ENCODE measurements at regions not wholly inside any gene's neighbourhood (a gene's known extent, or its start where the extent isn't known, plus 50 kb on each side); places are given as distances from the start of the nearest gene placed in this dataset.

DNA sequence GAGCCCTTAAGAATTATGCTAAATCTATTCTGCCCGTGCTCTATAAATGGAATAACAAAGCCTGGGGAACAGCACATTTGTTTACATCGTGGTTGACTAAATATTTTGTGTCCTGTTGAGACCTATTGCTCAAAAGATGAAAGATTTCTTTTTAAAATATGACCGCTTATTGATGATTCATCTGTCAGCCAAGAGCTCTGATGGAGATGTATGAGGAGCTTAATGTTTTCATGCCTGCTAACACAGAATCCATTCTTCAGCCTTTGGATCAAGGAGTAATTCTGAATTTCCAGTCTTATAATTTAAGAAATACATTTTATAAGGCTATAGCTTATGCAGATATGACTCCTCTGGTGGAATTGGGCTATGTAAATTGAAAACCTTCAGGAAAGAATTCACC, 271.3 kb upstream of the FAT4 start:
- TF ChIP-seq, protein P1, sequence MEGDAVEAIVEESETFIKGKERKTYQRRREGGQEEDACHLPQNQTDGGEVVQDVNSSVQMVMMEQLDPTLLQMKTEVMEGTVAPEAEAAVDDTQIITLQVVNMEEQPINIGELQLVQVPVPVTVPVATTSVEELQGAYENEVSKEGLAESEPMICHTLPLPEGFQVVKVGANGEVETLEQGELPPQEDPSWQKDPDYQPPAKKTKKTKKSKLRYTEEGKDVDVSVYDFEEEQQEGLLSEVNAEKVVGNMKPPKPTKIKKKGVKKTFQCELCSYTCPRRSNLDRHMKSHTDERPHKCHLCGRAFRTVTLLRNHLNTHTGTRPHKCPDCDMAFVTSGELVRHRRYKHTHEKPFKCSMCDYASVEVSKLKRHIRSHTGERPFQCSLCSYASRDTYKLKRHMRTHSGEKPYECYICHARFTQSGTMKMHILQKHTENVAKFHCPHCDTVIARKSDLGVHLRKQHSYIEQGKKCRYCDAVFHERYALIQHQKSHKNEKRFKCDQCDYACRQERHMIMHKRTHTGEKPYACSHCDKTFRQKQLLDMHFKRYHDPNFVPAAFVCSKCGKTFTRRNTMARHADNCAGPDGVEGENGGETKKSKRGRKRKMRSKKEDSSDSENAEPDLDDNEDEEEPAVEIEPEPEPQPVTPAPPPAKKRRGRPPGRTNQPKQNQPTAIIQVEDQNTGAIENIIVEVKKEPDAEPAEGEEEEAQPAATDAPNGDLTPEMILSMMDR (IDR thresholded peaks at IDR 0.05), result no peak
- Histone ChIP-seq H4K20me1 (ENCODE audit: insufficient read depth, low read length) (no peaks in the 10 kb centered on the region), H3K27ac (ENCODE audit: low read depth in 1 of 2, low read length in 2 of 2) (no peak overlapping the region), H3K27me3 (ENCODE audit: control insufficient read depth in 2 of 2, insufficient read depth in 2 of 2, low read length in 2 of 2) (no peaks in the 10 kb centered on the region), H3K4me3 (replicated peaks in 1 of 3; ENCODE audit: low read depth in 2 of 3, low read length in 3 of 3) (no peak overlapping the region), H2AFZ (ENCODE audit: insufficient read depth, low read depth, low read length, poor library complexity, severe bottlenecking) (no peak overlapping the region), H3K79me2 (ENCODE audit: insufficient read depth, low read length) (no peaks in the 10 kb centered on the region), H3K9me3 (replicated peaks in 1 of 2; ENCODE audit: control insufficient read depth in 1 of 2, insufficient read depth in 1 of 2, low read length in 2 of 2) (peaks cover 2 to 7% of the 10 kb centered on the region in 2 donors), H3K36me3 (replicated peaks in 1 of 2; ENCODE audit: control insufficient read depth in 1 of 2, insufficient read depth in 2 of 2, low read length in 2 of 2) (no peaks in the 10 kb centered on the region), H3K4me2 (replicated peaks; ENCODE audit: extremely low read depth, low read length, poor library complexity, severe bottlenecking) (no peak overlapping the region), H3K4me1 (ENCODE audit: control insufficient read depth in 1 of 2, insufficient read depth in 2 of 2, low read length in 2 of 2) (no peaks in the 10 kb centered on the region), H3K9ac (ENCODE audit: insufficient read depth, low read length, poor library complexity, severe bottlenecking) (no peak overlapping the region)
- H3K4me1 Mint-ChIP-seq, result no peaks in the 10 kb centered on the region
- H3K27me3 Mint-ChIP-seq (ENCODE audit: low read depth in 3 of 3), result no peaks in the 10 kb centered on the region
- H3K4me3 Mint-ChIP-seq, result no peak overlapping the region
- intact Hi-C loops (cut with micrococcal nuclease), result no loop called here
- 100% methylated on average over 2 of the region's 3 CpGs for WGBS (ENCODE audit: insufficient coverage)
- no peak for DNase-seq
- peaks cover 0 to 7% (median 3%) of the 10 kb centered on the region in 7 donors for H3K9me3 Mint-ChIP-seq
- H3K27ac Mint-ChIP-seq, result no peak overlapping the region
- H3K36me3 Mint-ChIP-seq, result no peaks in the 10 kb centered on the region

DNA sequence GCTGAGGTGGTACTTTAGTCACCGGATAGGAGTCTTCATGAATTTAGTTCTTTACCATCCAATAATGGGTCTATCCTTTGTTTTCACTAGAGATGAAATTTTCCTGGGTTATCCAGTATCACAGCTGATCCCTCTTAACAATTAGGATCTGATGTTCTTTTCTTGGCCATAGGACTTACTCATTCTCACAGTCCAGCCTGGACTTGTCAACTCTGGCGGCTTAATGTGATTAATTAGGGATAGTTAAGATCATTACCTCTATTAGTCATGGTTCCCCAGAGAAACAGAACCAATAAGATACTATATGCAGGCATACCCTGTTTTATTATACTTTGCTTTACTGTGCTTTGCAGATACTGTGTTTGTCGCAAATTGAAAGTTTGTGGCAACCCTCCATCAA, 272.7 kb upstream of the FAT4 start:
- TF ChIP-seq, protein P1 (IDR thresholded peaks at IDR 0.05), result no peak
- Mint-ChIP-seq H3K4me1 (no peaks in the 10 kb centered on the region), H3K27ac (no peak overlapping the region), H3K4me3 (no peak overlapping the region), H3K9me3 (peaks cover 0 to 8% (median 3%) of the 10 kb centered on the region in 7 donors), H3K36me3 (no peaks in the 10 kb centered on the region), H3K27me3 (ENCODE audit: low read depth in 3 of 3) (peaks cover 0 to 1% (median 0%) of the 10 kb centered on the region in 3 donors)
- Histone ChIP-seq H3K9ac (ENCODE audit: insufficient read depth, low read length, poor library complexity, severe bottlenecking) (no peak overlapping the region), H2AFZ (ENCODE audit: insufficient read depth, low read depth, low read length, poor library complexity, severe bottlenecking) (no peak overlapping the region), H3K4me3 (replicated peaks in 1 of 3; ENCODE audit: low read depth in 2 of 3, low read length in 3 of 3) (no peak overlapping the region), H4K20me1 (ENCODE audit: insufficient read depth, low read length) (no peaks in the 10 kb centered on the region), H3K79me2 (ENCODE audit: insufficient read depth, low read length) (no peaks in the 10 kb centered on the region), H3K9me3 (replicated peaks in 1 of 2; ENCODE audit: control insufficient read depth in 1 of 2, insufficient read depth in 1 of 2, low read length in 2 of 2) (peaks cover 7 to 8% of the 10 kb centered on the region in 2 donors), H3K27me3 (ENCODE audit: control insufficient read depth in 2 of 2, insufficient read depth in 2 of 2, low read length in 2 of 2) (no peaks in the 10 kb centered on the region), H3K36me3 (replicated peaks in 1 of 2; ENCODE audit: control insufficient read depth in 1 of 2, insufficient read depth in 2 of 2, low read length in 2 of 2) (no peaks in the 10 kb centered on the region), H3K4me2 (replicated peaks; ENCODE audit: extremely low read depth, low read length, poor library complexity, severe bottlenecking) (no peak overlapping the region), H3K27ac (ENCODE audit: low read depth in 1 of 2, low read length in 2 of 2) (no peak overlapping the region), H3K4me1 (ENCODE audit: control insufficient read depth in 1 of 2, insufficient read depth in 2 of 2, low read length in 2 of 2) (no peaks in the 10 kb centered on the region)
- intact Hi-C loops (cut with micrococcal nuclease), result no loop called here
- 89% methylated on average over 1 of the region's 3 CpGs for WGBS (ENCODE audit: insufficient coverage)
- no peak for DNase-seq
